Endothelial cell of umbilical vein (primary cell): ENCODE measurements at regions not wholly inside any gene's neighbourhood (a gene's known extent, or its start where the extent isn't known, plus 50 kb on each side); places are given as distances from the start of the nearest gene placed in this dataset.

Source experiments
- BruUV-seq: library from RNA; stranded (reverse); fragments of 400-500 nt; replicated peaks from 2 replicates; lab custom pipeline; 2021; lab: Mats Ljungman, UMichigan
- CTCF ChIA-PET: fragments of 300-600, 350-600 bp; sonication (Branson Sonifier 250); formaldehyde crosslinking; loops from one replicate; lab custom pipeline; 2021; ENCODE audit warnings: antibody characterized with exemption, inconsistent platforms; lab: Charles Lee
- POLR2A ChIA-PET: fragments of 300-600, 350-600 bp; sonication (Branson Sonifier 250); formaldehyde crosslinking; loops from one replicate; lab custom pipeline; 2021; ENCODE audit warnings: antibody characterized with exemption, inconsistent platforms; lab: Charles Lee
- DNase-seq: peaks from one replicate; pipeline ENCODE4 v3.0.0-alpha.2; 2011; ENCODE audit warnings: low read depth, low spot score
- FAIRE-seq: peaks from 2 replicates; lab custom pipeline; 2011; peaks lifted over from hg19 to GRCh38; lab: Jason Lieb, UNC
- H2AFZ ChIP-seq: 2 replicates; pipeline ENCODE4 v1.6.0; 2012; ENCODE audit warnings: low read depth, low read length, control low read depth, inconsistent platforms
- H3K27ac ChIP-seq: 2 replicates; pipeline ENCODE4 v1.5.1; 2011; ENCODE audit warnings: low read depth, mild to moderate bottlenecking, control low read depth, low read length, moderate library complexity; ENCODE audit not compliant: insufficient read depth
- H3K27me3 ChIP-seq, 2 experiments: 2 replicates each; pipeline versions ENCODE4 v1.6.0 to v1.6.1; 2011; ENCODE audit warnings: low read length in 2 of 2, mixed read lengths in 1 of 2; ENCODE audit not compliant: control insufficient read depth in 2 of 2, insufficient read depth in 2 of 2
- H3K36me3 ChIP-seq, 2 experiments: 2 replicates in 1 of 2; 3 replicates in 1 of 2; pipeline ENCODE4 v1.5.1; 2011; ENCODE audit warnings: low read length in 2 of 2, mild to moderate bottlenecking in 1 of 2, moderate library complexity in 1 of 2; ENCODE audit not compliant: control insufficient read depth in 2 of 2, insufficient read depth in 2 of 2; ENCODE audit errors: extremely low read depth in 1 of 2
- H3K4me1 ChIP-seq: 3 replicates; pipeline ENCODE4 v1.5.1; 2011; ENCODE audit warnings: mild to moderate bottlenecking, low read length; ENCODE audit not compliant: control insufficient read depth, insufficient read depth; ENCODE audit errors: extremely low read depth
- H3K4me2 ChIP-seq: 2 replicates; pipeline ENCODE4 v1.6.1; 2011; ENCODE audit warnings: low read length, control low read depth, mixed read lengths; ENCODE audit not compliant: insufficient read depth
- H3K4me3 ChIP-seq, 3 experiments: fragments of 200-600 bp in 1 of 3; sonication (generic), shearing (Covaris generic) in 1 of 3; replicated peaks in 1 of 3; 2 replicates each; pipeline ENCODE4 v1.5.1; 2011 to 2016; ENCODE audit warnings: control low read depth in 3 of 3, low read length in 3 of 3, mild to moderate bottlenecking in 2 of 3, inconsistent platforms in 1 of 3, low read depth in 1 of 3, moderate library complexity in 1 of 3; ENCODE audit not compliant: insufficient read depth in 1 of 3
- H3K79me2 ChIP-seq: 2 replicates; pipeline ENCODE4 v1.6.0; 2012; ENCODE audit warnings: low read length, inconsistent platforms; ENCODE audit not compliant: control insufficient read depth, insufficient read depth
- H3K9ac ChIP-seq: replicated peaks from 2 replicates; pipeline ENCODE3; 2011; ENCODE audit warnings: low read length, control low read depth; ENCODE audit not compliant: insufficient read depth; ENCODE audit errors: extremely low read depth
- H3K9me1 ChIP-seq: replicated peaks from 3 replicates; pipeline ENCODE4 v1.6.0; 2011; ENCODE audit warnings: mild to moderate bottlenecking, low read length; ENCODE audit not compliant: control insufficient read depth, insufficient read depth; ENCODE audit errors: extremely low read depth
- H3K9me3 ChIP-seq: replicated peaks from 2 replicates; pipeline ENCODE4 v1.5.1; 2012; ENCODE audit warnings: low read length, inconsistent platforms; ENCODE audit not compliant: control insufficient read depth, insufficient read depth
- H4K20me1 ChIP-seq: replicated peaks from 2 replicates; pipeline ENCODE3; 2011; ENCODE audit warnings: mild to moderate bottlenecking, low read length; ENCODE audit not compliant: control insufficient read depth, insufficient read depth; ENCODE audit errors: extremely low read depth
- EZH2 ChIP-seq: IDR thresholded peaks from 2 replicates; pipeline ENCODE4 v1.6.1; 2012; ENCODE audit warnings: borderline replicate concordance, low read depth, mild to moderate bottlenecking, moderate library complexity, low read length, inconsistent platforms; ENCODE audit not compliant: severe bottlenecking
- FOS ChIP-seq: IDR thresholded peaks from 2 replicates; pipeline ENCODE4 v1.6.1; 2011; ENCODE audit warnings: mild to moderate bottlenecking, low read length, moderate library complexity, borderline replicate concordance; ENCODE audit not compliant: insufficient read depth
- GATA2 ChIP-seq: IDR thresholded peaks from 2 replicates; pipeline ENCODE4 v1.7.0; 2011; ENCODE audit warnings: low read depth, mild to moderate bottlenecking, moderate library complexity, mixed read lengths, low read length; ENCODE audit not compliant: insufficient read length, insufficient read depth
- JUN ChIP-seq: IDR thresholded peaks from 2 replicates; pipeline ENCODE4 v1.6.1; 2011; ENCODE audit warnings: borderline replicate concordance, low read depth; ENCODE audit not compliant: insufficient read length, insufficient read depth
- MYC ChIP-seq: IDR thresholded peaks from one replicate; pipeline ENCODE4 v1.6.1; 2011; ENCODE audit warnings: mild to moderate bottlenecking, low read depth, low read length
- POLR2A ChIP-seq: IDR thresholded peaks from 2 replicates; pipeline ENCODE4 v1.6.1; 2012; ENCODE audit warnings: low read depth, mild to moderate bottlenecking, control low read depth, low read length
- POLR2AphosphoS5 ChIP-seq: IDR thresholded peaks from 2 replicates; pipeline ENCODE4 v1.6.1; 2012; ENCODE audit warnings: low read depth, mild to moderate bottlenecking, control low read depth, low read length, moderate library complexity; ENCODE audit not compliant: insufficient read depth
- dilution Hi-C: fragments of 300-500 bp; cut with MboI; formaldehyde crosslinking; loops from one replicate; pipeline ENCODE4 v1.15.0; 2019; ENCODE audit warnings: low sequenced_read_pairs; ENCODE audit not compliant: extremely low pct_ligation_motif_present
- intact Hi-C: fragments of 100-400 bp; cut with micrococcal nuclease; formaldehyde crosslinking; loops from one replicate; pipeline ENCODE4 v1.10.0; 2022
- TF ChIP-seq, protein P1 (sequence below), 2 donors: IDR thresholded peaks; 1 replicate in 1 of 2; 2 replicates in 1 of 2; pipeline ENCODE4 v1.5.1; 2011; ENCODE audit warnings: low read length in 2 of 2, mild to moderate bottlenecking in 2 of 2, moderate library complexity in 2 of 2, control low read depth in 1 of 2, inconsistent platforms in 1 of 2, low read depth in 1 of 2; ENCODE audit not compliant: insufficient read depth in 1 of 2; ENCODE audit errors: extremely low read depth in 1 of 2
- TF ChIP-seq, protein P2 (sequence below): IDR thresholded peaks from 2 replicates; pipeline ENCODE4 v1.6.1; 2011; ENCODE audit not compliant: insufficient read depth, insufficient read length

DNA sequence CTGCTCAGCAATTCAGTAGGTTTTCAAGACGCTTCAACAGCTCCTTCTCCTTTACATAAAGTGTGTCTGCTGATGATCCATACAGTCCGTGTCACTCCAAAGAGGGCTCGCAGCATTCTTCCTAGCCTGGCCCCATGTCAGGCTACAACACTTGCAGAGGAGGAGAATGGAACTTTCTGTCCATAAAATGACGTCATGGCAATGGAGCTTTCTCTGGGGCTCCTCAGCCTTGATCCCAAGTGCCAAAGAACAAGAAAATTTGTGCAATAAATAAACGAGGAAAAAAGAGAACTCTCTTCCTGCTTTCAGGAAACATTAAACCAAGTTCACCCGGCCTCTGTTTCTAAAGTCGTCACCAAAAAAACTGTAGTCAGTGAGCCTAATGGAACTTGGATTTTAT, 199.5 kb upstream of the MEIS1 start:
- no peak for FAIRE-seq
- no peak overlapping the region for H3K4me3 ChIP-seq
- H3K27ac ChIP-seq: no peak overlapping the region
- CTCF ChIA-PET: no interaction called here
- dilution Hi-C loops (no loop called here), intact Hi-C loops (loop anchor here (5.0 kb wide), 1 partner anchor 732 kb away; no protein-coding TSS in a partner anchor)
- no peaks in the 10 kb centered on the region for H3K27me3 ChIP-seq
- H3K9ac ChIP-seq: no peak overlapping the region
- no peaks in the 10 kb centered on the region for H3K9me1 ChIP-seq
- POLR2A ChIA-PET: no interaction called here
- H3K36me3 ChIP-seq: no peaks in the 10 kb centered on the region
- no peaks in the 10 kb centered on the region for H4K20me1 ChIP-seq
- no peaks in the 10 kb centered on the region for H3K9me3 ChIP-seq
- DNase-seq: no peak
- no peak overlapping the region for H2AFZ ChIP-seq
- TF ChIP-seq EZH2 (no peak), GATA2 (no peak), FOS (no peak), JUN (no peak), MYC (no peak)
- TF ChIP-seq, protein P1, sequence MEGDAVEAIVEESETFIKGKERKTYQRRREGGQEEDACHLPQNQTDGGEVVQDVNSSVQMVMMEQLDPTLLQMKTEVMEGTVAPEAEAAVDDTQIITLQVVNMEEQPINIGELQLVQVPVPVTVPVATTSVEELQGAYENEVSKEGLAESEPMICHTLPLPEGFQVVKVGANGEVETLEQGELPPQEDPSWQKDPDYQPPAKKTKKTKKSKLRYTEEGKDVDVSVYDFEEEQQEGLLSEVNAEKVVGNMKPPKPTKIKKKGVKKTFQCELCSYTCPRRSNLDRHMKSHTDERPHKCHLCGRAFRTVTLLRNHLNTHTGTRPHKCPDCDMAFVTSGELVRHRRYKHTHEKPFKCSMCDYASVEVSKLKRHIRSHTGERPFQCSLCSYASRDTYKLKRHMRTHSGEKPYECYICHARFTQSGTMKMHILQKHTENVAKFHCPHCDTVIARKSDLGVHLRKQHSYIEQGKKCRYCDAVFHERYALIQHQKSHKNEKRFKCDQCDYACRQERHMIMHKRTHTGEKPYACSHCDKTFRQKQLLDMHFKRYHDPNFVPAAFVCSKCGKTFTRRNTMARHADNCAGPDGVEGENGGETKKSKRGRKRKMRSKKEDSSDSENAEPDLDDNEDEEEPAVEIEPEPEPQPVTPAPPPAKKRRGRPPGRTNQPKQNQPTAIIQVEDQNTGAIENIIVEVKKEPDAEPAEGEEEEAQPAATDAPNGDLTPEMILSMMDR (IDR thresholded peaks at IDR 0.05; ENCODE audit: extremely low read depth in 1 of 2, insufficient read depth in 1 of 2, low read depth in 1 of 2, low read length in 2 of 2): no peak
- no peaks in the 10 kb centered on the region for H3K4me1 ChIP-seq
- no peaks in the 10 kb centered on the region for H3K79me2 ChIP-seq
- H3K4me2 ChIP-seq: no peak overlapping the region
- no TSS peak for BruUV-seq

DNA sequence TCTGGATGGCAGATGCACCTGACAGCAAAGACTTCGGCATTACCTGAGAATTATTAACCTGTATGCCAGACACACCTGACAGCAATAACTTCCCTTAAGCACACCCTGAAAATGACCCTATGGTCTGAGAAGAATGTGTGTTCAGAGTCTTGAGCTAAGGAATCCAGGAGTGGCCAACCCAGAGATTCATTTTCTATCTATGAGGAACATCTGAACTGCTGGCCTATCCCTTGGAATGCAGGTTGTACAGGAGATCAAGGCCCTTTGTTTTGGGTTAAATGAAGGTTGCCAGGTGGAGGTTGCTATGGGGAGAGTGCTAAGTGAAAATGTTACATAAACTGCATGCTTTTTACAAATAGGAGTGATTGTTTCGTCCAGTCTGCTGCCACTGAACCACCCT, 200.9 kb upstream of the MEIS1 start:
- Histone ChIP-seq H3K4me2 (no peak overlapping the region), H4K20me1 (no peaks in the 10 kb centered on the region), H2AFZ (no peak overlapping the region), H3K9me1 (no peaks in the 10 kb centered on the region), H3K27ac (no peak overlapping the region), H3K9me3 (no peaks in the 10 kb centered on the region), H3K4me1 (no peaks in the 10 kb centered on the region), H3K9ac (no peak overlapping the region), H3K4me3 (no peak overlapping the region), H3K27me3 (no peaks in the 10 kb centered on the region), H3K36me3 (no peaks in the 10 kb centered on the region), H3K79me2 (no peaks in the 10 kb centered on the region)
- FAIRE-seq: no peak
- CTCF ChIA-PET: no interaction called here
- dilution Hi-C loops (no loop called here), intact Hi-C loops (no loop called here)
- no peak for DNase-seq
- BruUV-seq: no TSS peak
- TF ChIP-seq, protein P2, sequence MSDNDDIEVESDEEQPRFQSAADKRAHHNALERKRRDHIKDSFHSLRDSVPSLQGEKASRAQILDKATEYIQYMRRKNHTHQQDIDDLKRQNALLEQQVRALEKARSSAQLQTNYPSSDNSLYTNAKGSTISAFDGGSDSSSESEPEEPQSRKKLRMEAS: no peak
- TF ChIP-seq MYC: no peak
- TF ChIP-seq GATA2: no peak
- TF ChIP-seq, protein P1 (IDR thresholded peaks at IDR 0.05; ENCODE audit: extremely low read depth in 1 of 2, insufficient read depth in 1 of 2, low read depth in 1 of 2, low read length in 2 of 2): no peak
- no peak for TF ChIP-seq POLR2A
- no peak for TF ChIP-seq POLR2AphosphoS5
- TF ChIP-seq EZH2: no peak
- TF ChIP-seq JUN: no peak
- POLR2A ChIA-PET: no interaction called here
